HG02571 (cell line): ENCODE measurements at regions not wholly inside any gene's neighbourhood (a gene's known extent, or its start where the extent isn't known, plus 50 kb on each side); places are given as distances from the start of the nearest gene placed in this dataset.

Experiments used
- ATAC-seq: cut with Tn5 transposase; IDR thresholded peaks from one replicate; pipeline ENCODE4 v1.9.1; 2021; ENCODE audit warnings: mild to moderate bottlenecking, moderate library complexity; ENCODE audit not compliant: unreplicated experiment

- no peak for ATAC-seq
Observed at GRCh38 chr13:47459512-47459911, 541.6 kb downstream of the SUCLA2 start.

DNA sequence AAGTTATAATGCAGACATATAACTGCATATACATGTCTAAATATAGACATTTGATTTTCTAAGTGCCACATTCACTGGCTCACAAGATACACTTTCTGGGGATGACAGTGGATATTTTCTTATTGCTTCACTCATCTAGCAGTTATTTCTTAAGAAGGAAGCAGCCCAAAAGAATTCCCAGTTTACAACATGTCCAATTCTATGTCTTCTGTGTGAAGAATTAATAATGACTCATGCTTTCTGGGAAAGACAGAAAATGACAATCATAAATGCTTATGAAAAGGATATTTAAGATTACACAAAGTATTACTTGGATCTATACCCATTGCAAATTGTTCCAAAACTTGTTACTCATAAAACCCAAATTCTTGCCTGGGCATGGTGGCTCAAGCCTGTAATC lies 543.4 kb downstream of the SUCLA2 start:
- no peak for ATAC-seq

DNA sequence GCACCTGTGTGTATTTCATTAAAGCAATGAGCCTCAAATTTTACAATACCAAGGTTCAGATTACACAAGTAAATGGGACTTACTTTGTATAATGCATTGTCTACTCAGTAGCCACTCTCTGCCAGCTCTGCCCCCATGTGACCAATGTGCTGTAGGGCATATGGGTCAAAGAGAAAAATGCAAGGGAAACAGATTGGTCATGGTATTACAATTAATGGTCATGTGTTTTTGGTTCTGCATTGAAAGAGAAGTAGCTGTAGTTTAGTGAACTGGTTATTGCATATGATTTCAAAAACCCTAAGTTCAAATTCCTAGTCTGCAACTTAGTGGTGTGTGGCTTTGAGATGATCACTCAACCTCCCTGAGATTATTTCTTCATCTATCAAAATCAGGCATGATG lies 545.4 kb downstream of the SUCLA2 start:
- no peak for ATAC-seq

DNA sequence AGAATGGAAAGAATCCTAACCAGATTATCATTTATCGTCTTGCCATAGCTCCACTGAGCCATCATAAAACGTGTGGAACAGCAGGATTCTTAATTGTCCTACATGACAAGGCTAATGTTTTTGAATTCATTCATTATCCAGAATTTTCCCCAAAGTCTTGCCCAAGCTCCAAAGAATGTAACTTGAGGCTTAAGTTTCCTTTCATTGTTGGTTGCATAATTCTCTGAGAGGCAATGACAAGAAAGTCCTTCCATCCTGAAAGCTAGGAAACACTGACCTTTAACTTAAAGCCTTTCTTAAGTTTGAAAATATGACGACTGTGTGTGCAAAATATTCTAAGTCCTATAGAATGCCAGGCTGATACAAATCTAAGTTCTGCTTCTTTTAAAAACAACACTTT lies 546.1 kb downstream of the SUCLA2 start:
- no peak for ATAC-seq

GRCh38 chr13:47437406-47437805 lies 540.6 kb upstream of the HTR2A start:
- ATAC-seq, result no peak

GRCh38 chr13:47433461-47434005 lies 536.7 kb upstream of the HTR2A start:
- no peak for ATAC-seq

- ATAC-seq, result no peak
Observed at GRCh38 chr13:47426126-47426849, 529.4 kb upstream of the HTR2A start.

DNA sequence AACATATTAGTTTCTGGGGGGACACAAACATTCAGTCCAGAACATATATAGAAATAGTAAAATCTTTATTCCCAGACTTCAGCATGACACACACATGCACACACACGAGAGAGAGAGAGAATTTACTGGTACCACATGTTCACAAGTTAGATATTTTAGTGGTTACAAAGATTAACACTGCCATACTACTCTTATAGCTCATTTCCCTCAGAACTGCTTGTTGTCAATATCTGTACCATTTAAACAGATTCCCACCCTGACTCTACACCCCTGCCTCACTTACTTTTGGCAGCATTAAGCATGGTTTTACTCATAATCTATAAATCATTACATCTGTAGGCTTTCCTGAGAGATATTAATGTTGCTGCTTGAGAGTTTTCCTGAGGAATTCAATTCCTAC lies 524.7 kb upstream of the HTR2A start:
- no peak for ATAC-seq

GRCh38 chr13:47420568-47420967 lies 523.7 kb upstream of the HTR2A start:
- ATAC-seq, result no peak

DNA sequence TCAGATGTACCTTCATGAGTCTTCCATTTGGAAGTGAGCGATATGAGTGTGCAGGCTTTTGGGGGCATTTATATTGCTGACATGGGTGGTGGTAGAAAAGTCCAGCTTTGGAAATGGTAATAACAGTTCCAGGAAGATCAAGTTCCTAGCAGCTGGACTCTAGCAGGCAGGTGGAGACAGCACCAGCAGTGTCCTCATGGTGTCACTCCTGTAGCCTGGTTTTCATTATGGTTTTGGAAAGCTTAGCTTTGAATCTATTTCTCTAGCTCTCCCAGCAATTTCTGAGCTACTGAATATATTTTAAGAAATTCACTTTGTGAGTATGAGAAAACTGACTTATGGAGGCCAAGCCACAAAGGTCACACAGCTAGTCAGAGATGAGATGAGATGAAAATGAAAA lies 523.2 kb upstream of the HTR2A start:
- no peak for ATAC-seq

DNA sequence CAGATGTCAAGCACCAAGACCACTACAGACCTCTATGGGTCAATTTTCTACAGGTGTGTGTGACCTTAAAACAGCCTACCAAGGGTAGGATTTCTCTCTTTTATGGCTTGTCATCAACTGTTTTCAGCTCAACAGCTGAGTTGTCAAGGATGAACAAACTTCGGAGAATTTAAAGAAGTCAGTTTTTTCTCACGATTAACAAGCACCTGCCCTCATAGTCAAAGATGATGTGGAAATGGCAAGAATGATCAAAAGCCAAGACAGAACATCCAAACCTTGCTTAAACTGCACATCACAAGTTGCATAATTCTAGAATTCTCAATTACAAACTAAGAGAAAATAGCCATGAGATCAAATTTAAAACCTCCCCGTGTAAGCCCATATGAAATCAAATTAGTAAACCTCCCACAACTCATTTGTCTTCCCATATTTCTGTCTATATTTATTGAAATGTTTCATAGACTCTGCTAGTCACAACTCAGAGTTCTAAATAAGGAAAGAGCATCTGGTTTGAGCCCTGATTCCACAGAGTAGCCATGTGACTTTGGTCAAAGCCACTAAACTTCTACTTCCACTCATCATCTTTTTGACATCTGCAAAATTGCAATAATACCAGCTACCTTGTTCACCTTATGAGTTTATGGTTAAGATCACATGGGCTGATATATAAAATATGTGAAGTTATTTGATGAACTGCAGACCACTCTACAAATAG lies 521.5 kb upstream of the HTR2A start:
- ATAC-seq, result no peak

- no peak for ATAC-seq
Observed at GRCh38 chr13:47417485-47417884, 520.6 kb upstream of the HTR2A start.

- ATAC-seq, result no peak
Observed at GRCh38 chr13:47415048-47415447, 518.2 kb upstream of the HTR2A start.

DNA sequence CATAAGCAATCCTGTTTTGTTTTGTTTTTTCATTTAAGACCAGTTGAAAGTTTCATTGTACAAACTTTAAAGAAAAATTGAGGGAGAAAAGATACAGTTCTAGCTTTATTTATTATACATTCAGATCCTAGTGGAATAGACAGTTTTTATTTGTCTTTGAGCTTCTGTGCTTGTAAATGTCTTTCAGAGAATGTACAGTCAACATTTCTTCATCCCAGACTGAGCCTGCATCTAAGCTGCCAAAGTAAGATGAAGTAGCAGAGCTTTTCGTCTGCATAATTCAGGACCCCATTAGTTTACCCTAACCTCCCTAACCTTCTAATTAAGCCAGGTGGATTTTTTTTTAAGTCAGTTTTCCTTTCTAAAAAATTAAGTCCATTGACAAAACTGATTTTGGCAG lies 516.7 kb upstream of the HTR2A start:
- no peak for ATAC-seq

DNA sequence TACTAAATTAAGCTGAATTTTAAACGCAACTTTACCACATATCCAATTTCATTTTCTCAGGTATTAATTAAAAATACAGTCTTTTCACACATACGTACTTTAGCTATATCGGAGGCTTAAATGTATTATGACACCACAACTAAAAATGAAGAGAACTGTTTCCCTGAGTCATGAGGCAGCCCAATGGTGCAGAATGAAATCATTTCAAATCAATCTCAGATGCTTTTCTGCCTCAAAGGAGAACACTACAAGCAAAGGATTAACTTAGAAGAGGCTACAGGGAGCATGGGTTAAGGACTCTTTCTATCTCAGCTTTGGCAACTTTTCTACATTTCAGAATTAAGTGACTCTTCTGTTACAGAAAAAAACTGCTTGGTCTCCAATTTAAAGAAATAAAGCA lies 516.3 kb upstream of the HTR2A start:
- no peak for ATAC-seq

GRCh38 chr13:47409778-47410177 lies 512.9 kb upstream of the HTR2A start:
- ATAC-seq, result no peak

DNA sequence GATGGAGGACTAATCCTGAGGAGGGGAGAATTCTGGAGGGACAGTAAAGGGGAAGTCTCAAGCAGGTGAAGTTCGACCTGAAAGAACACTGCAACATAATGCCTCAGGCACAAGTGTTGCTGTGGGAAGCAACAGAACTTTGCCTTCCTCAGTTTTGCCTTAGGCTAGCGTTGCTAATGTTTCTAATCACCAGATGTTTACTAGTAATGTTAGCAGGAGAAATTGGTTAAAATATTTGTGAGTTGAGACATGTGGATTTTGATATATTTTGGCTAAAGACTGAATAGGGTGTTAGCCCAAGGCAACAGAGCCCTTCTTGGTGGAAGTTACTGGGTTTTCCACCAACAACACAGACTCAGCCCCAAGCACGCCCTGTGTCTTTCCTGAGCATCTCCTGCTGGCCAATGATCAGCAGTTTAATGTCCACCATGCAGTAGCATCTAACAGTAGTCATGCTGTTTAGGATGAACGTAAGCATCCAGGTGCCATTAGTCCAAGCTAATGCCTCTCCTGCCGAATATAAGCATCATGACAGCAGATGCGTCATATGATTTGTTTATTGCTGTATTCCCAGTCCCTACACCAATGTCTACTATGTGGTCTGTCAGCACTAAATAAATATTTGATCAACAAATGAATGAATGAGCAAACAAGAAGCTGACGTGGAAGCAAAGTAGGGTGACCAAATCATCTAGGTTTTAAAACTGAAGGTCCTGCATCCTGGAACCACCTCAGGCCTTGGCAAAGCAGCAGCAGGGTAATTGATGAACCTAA lies 511.9 kb upstream of the HTR2A start:
- no peak for ATAC-seq

GRCh38 chr13:47407808-47408207 lies 511.0 kb upstream of the HTR2A start:
- ATAC-seq, result no peak

GRCh38 chr13:47399599-47399998 lies 502.7 kb upstream of the HTR2A start:
- no peak for ATAC-seq

- no peak for ATAC-seq
Observed at GRCh38 chr13:47397739-47398138, 500.9 kb upstream of the HTR2A start.

DNA sequence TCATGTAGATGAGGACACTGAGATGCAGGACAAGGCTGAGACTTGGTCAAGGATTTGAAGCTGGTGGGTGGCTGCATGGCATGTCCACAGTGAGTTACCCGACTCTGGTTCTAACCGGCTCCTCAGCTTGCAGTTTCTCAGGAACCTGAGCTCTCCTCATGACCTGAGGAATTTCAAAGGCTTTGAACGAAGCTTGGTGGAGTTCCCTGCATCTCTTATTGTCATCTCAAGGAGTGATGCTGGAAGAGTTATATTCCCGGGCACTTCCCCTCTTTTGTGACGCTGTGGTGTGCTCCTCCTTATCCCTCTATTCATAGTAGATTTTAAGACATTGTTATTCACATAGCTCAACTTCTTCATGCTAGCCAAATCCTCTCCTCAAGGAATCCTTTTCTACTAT lies 500.1 kb upstream of the HTR2A start:
- no peak for ATAC-seq

DNA sequence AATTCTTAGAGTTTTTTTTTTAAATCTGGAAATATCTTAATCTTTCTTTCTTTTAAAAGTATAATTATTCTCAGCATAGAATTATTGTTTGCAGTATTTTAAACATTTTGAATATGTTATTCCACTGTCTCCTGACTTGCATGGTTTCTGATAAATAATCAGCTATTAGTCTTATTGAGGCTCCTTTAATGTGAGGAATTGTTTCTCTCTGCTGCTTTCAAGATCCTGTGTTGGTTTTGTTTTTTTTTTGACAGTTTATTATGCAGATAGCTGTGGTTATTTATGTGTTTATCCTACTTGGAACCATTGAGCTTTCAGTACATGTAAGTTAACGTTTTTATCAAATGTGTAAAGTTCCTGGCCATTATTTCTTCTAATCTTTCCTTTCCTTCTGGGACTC lies 477.9 kb upstream of the HTR2A start:
- no peak for ATAC-seq
